ENCODE measurements at regions not wholly inside any gene's neighbourhood (a gene's known extent, or its start where the extent isn't known, plus 50 kb on each side); places are given as distances from the start of the nearest gene placed in this dataset.
"Not testable (repeated sequence)": the region's sequence is repeated elsewhere in the genome, so short reads cannot be mapped to it uniquely, and the experiment has no call there.

DNA sequence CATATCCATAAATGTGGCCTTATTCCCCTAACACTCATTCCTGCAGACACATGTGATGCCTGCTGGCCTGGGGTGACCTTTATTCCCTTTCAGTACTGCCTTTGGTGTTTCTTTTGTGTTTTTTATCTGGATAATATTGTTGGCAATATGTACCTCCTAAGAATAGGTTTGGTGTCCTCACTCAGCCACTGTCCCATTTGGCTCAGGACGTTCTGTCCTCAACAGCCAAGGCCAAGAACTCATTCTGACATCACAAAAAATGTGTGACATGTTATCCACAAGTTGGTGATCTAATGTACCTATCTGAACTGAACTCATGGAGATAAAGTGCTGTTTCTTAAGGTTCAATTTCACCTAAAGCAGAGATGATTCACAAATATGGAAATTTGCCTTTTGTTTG lies 142.9 kb upstream of the GRAMD2B start:
- DNase-seq (ENCODE audit: low read depth in 3 of 3), result no peak

DNA sequence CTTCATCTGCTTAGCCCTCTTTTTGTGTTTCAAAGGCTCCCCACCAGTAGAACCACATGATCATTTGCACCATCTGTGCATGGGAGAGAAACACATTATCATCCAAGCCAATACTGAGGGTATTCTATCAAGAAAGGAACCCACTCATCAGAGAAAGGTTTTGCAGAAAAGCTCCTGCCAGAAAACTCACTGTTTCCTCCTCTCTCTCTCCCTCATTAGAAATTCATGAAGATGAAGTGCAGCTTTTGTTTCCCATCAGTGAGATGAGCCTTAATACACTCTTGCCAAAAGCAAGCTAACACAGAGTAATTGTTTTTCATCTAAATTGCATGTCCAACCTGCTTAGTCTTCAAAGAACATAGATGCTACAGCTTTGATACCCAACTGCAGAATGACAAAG lies 142.4 kb upstream of the GRAMD2B start:
- no peak for DNase-seq (ENCODE audit: low read depth in 3 of 3)

DNA sequence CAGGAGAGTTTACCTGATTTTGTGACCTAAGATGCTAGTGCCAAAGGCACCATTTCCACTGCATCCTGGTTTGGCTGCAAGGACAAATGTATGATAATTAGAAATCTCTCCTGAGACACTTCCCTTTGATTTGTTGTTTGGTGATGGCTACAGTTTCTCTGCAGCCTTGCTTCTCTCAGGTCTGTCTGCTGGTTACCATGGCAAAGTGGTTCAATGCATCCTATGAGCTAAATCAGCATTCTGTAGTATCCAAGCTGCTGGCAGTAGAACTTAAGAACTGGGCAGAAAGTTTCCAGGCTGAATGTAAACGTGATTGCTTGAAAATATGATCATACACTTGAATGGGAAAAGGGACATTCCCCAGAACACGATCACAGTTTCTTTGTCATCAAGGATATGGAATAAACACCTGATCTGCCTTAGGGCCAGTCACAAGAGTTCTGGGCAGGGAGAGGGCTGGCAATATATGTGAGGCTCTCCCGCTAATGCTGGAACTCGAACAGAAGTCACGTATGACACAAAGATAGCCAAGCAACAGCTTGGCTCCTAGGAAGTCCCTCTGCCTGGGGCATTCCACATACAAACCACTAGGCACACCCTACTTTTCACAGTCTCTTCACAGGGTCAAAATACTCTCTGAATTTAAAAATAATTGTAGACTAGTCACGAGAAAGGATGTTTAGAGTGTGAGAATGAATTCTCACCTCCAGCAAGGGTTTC lies 138.1 kb upstream of the GRAMD2B start:
- no peak for DNase-seq (ENCODE audit: low read depth in 3 of 3)

DNA sequence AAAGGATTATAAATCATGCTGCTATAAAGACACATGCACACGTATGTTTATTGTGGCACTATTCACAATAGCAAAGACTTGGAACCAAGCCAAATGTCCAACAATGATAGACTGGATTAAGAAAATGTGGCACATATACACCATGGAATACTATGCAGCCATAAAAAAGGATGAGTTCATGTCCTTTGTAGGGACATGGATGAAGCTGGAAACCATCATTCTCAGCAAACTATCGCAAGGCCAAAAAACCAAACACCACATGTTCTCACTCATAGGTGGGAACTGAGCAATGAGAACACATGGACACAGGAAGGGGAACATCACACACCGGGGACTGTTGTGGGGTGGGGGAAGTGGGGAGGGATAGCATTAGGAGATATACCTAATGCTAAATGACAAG lies 127.1 kb upstream of the GRAMD2B start:
- not testable (repeated sequence) for DNase-seq (ENCODE audit: low read depth in 3 of 3)

DNA sequence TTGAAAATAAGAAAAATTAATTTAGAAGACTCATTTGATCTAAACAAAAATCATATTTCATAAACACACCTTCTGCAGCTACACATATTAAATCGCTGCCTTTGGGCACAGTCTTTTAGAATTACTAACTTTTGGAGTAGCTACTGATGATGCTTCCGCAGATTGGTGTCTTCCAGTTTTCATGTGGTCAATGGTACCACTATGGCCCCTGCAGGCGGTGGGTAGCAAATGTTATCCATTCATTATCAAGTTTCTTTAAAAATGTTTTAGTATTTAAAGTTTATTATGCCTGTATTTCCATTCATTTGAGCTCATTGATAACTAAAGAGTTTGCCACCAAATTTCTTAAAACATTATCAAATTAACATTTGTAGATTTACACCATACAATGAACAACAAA lies 122.9 kb upstream of the GRAMD2B start:
- no peak for DNase-seq (ENCODE audit: low read depth in 3 of 3)

DNA sequence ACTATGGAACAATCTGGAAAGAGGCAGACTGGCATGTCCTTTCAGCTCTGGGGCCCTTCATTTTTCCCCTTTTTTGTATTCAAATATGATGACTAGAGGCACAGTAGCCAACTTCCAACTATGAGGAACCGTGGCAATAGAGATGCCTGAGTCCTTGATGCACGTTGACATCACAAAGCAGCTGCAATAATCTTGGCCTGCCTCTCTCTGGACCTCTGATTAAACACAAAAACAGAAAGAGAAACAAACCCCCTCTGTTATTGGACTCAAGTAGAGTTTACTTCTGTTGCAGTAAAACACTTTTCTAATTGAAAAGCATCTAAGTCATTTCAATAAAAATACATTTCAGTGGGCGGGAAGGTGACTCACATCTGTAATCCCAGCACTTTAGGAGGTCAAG lies 122.2 kb upstream of the GRAMD2B start:
- DNase-seq (ENCODE audit: low read depth in 3 of 3), result no peak

DNA sequence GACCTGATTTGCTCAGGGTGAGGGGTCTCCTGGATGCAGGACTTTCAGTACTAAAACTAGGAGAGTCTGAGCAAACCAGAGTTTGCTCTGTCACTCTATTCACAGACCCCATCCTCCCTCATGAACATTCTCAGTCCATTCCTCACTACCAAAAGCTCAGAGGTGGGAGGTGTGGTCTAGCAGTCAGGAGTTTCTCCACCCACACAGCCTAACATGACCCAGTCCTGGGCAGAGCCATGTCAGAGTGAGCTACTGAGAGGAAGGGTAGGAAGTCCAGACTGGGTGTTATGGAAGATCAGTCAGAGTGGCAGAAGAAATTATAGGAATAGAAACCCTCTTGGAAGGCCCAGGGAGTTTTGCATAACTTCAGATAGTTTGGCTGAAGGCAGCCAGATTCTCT lies 113.3 kb upstream of the GRAMD2B start:
- DNase-seq (ENCODE audit: low read depth in 3 of 3), result no peak

DNA sequence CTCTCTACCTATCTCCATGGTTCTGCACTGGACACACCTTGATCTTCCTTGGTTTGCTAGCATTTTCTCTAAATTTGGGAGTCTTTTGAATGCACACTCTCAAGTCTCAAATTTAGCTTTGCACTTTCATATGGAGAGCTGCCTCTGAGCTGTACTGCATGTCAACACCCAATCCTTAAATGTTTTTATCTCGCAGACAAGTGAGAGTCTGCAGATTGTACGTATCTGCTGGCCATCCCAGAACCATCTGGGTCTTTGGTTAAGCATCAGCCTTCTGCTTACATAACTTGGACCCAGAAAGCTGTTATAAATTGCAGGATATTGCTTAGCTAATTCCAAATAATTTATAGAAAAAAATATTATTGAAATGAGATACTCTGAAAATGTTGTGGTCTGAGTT lies 111.4 kb upstream of the GRAMD2B start:
- DNase-seq (ENCODE audit: low read depth in 3 of 3), result no peak

DNA sequence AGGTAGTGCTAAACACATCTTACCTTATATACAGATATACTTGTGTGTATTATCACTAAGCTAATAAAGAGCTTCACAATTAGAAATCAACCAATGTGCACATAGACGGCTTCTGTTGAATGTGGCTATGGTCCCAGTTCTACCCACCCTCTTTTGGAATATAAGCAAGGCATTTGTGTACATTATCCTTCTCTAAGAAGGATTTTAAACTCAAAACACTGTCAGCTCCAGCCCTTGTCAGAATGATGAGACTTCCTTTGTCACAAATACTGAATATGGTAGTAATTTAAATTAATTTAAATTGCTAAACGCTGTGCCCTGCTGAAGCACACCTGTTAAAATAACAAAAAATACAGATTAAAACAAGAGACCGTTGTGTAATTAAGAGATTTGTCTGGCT lies 107.9 kb upstream of the GRAMD2B start:
- DNase-seq (ENCODE audit: low read depth in 3 of 3), result no peak

DNA sequence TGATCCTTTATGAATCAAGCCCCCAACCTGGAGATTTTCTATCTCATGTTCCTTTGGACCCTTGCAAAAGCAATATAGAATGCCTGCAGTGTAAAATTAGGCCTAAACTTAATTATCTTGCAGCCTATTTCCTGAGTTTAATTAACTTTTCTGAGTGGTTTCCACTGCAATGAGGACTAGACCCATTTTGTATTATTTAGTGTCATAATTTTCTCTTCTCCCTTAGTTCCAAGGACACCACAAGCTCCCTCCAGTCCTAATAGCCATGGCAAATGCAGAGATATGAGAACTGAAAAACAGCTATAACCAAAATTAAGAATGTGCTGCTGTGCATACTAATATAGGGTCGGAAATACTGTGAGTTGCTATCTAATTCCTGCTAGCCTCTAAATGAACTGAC lies 90.9 kb upstream of the GRAMD2B start:
- DNase-seq (ENCODE audit: low read depth in 3 of 3), result no peak

DNA sequence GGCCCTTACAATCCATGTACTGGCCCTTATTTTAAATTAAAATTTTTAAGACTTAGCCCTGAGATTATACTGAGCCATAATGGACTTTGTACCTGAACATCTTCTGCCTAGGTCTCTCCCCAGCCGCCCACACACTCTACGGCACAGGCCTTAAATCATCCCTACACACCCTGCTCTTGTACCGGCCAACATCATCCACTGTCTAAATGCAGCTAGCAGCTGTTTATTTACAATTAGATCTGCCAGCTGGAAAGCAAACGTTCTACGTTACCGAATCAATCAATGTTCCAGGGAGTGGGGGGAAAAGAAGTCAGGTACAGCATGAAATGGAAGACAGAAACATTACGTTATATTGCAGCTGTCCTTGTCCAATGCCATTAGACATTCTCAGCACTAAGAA lies 88.4 kb upstream of the GRAMD2B start:
- DNase-seq (ENCODE audit: low read depth in 3 of 3), result no peak

DNA sequence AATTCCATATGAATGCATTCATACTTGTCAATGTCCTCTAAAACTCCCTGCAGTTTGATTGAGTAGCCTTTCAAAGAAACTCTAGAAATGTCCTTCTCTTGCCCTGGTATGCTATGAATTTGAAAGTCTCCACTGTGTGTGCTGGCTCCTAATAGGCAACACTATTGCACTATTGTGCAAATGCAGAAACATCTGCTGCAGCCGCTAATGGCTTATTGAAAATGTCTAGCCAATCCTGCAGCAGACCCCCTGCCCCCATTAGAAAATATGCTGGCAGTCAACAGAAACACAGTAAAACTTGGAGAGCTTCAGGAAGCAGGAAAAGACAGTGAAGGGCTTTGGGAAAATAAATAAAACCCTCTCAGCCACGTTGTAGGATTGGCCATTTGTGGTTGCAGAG lies 87.3 kb upstream of the GRAMD2B start:
- no peak for DNase-seq (ENCODE audit: low read depth in 3 of 3)

DNA sequence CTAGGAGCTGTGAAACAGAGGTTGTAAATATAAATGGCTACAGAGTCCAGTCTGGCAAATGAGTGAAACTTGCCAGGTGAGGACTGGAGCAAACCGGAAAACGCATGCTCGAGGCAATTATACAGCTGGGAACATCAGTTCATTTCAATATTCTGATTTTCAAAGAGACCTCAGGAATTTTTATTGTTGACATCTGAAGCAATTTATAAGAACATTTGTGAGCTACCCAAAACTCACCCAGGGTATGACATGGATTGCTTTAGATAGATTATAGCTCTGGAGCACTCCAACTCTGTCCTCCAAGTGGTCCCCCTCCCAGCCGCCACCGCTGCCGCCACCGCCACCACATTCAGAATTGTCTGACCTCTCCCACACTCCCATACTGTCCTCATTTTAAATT lies 84.6 kb upstream of the GRAMD2B start:
- no peak for DNase-seq (ENCODE audit: low read depth in 3 of 3)

DNA sequence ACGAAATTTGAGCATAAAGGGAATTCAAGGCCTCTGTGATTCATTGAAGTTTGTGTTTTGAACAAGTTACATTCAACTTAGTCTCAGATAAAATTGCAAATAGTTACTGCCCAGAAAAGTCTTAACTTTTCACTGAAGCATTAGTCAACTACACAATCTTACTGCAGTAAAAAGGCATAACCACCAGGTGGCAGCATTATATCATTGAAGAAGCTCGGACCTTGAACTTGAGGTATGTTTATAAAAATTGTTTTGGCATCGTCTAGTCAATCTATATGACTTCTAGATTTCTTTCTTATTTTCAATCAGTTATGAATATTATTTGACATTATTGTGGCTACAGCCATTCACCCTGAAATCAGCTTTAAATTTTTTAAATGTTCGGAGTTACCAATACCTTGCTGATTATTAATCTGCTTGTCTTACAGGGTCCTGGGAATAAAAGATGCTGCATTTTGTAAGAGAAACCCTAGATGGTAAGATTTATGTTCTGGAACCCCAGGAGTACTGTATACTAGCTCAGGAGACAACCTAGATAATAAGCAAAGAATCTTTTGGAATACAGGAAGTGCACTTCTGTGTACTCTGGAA lies 83.9 kb upstream of the GRAMD2B start:
- DNase-seq (ENCODE audit: low read depth in 3 of 3), result peak in 2 of 3 donors; percentile 24 to 42

DNA sequence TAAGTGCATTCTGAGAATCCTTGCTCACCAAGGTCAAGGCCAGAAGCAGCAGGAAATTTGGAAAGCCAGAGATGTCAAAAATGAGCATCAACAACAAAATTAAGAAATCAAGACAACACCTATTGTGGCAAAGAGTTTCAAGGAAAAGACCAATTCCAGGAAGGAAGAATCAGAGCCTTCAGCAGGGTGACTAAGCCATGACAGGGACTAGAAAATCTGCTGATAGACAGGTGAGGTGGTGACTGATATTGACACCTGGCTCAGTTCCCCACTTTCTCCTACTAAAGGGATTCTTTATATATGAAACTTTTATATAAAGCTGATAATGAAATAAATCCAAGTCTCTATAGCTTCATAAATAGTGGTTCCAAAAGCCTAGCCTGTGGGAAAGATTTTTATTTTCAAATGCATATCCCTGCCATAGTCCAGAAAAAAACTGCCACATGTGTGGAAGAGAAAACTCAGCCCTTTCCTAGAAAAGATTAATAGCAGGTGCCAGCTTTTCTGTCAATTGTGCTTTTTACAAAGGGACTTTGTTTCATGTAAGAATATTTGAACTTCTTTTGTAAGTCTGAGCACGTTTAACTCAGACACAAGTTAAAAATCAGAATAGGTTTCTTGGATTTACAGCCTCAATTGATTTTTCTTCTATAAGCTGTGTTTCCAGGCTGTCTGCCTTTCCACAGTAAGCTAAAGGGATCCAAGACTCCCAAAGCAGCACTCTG lies 81.1 kb upstream of the GRAMD2B start:
- no peak for DNase-seq (ENCODE audit: low read depth in 3 of 3)

DNA sequence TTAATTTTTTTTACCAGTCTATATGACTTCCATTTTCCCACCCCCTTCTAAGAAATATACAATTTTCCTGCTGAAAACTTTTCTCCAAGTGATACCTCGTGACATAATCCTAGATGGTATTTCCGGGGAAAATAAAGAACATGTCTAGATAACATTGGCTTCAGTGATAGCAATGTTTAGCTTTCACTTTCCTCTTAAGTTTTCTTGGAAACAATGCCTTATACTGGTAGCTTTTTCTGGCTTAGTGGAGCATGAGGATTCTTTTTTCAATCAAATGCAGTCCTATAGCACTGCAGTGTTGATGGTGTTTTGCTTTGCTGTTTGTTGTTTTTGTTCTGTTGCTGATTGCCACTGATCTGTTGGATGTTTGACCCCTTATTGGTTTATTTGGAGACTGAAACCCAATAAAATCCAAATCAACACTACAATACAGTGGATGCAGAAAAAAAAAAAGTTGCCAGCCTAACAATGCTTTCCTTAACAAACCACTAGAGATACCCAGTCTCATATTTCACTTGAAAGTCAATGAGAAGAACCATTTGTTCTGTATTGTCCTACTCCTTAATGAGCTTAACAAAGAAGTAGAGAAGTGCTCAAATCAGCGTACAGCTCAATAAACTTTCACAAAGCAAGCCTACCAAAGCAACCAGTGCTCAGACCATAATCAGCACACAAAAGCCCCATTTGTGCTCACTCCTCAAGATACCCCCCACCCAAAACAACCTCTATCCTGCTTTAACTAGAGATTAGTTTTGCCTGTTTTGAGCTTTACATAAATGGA lies 74.2 kb upstream of the GRAMD2B start:
- no peak for DNase-seq (ENCODE audit: low read depth in 3 of 3)

DNA sequence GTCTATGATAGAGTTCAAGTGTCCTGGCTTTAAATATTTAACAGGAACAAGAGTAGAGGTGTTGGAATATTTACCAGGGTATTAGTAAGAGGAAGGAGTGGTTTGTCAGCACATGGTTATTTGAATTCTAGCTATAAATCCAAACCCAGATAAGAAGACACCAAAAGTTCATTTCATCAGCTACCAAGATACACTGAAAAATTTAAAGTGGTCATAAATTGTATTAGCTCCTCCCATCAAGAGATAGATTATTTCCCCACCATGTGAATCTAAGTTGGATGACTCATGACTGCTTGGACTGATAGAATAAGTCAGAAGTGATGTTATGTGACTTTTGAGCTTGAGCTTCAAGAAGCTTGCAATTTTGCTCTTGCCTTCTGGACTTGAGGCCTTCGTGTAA lies 72.1 kb upstream of the GRAMD2B start:
- DNase-seq (ENCODE audit: low read depth in 3 of 3), result no peak

DNA sequence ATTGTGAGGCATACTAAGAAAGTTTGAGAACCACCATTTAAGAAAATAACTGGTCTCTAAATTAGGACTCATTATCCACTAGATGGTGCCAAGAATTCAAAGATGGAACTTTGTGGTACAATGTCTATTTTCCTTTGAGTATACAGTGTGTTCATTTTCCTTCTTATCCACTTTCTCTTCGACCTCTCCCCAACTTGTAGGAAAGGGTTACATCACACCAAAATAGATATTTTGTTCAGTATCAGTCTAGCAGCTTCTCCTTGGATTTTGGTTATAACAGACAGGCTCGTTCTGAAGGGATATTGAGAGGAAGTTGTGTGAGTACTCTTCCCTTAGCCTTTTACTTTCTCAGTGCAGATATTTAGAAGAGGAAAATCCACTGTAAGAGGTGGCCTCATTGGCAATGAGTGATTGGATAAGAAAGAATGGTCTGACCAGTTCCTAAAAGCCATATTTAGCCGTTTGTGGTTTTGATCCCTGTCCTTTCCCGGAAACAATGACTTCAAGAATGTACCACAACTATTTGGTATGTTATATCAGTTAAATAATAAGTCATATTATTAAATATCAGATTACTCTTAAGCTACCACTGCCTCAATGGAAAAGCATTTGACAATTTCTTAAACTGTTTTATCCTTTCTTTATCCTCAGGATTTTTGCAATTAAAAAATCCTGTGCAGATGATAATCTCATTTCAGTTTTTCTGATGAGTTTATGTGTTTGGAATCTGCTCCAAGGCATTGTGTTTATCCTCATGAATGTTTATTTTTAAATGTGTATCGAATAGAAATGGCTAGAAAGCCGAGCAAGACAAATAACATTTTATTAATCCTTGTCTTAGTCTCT lies 69.0 kb upstream of the GRAMD2B start:
- DNase-seq (ENCODE audit: low read depth in 3 of 3), result no peak

DNA sequence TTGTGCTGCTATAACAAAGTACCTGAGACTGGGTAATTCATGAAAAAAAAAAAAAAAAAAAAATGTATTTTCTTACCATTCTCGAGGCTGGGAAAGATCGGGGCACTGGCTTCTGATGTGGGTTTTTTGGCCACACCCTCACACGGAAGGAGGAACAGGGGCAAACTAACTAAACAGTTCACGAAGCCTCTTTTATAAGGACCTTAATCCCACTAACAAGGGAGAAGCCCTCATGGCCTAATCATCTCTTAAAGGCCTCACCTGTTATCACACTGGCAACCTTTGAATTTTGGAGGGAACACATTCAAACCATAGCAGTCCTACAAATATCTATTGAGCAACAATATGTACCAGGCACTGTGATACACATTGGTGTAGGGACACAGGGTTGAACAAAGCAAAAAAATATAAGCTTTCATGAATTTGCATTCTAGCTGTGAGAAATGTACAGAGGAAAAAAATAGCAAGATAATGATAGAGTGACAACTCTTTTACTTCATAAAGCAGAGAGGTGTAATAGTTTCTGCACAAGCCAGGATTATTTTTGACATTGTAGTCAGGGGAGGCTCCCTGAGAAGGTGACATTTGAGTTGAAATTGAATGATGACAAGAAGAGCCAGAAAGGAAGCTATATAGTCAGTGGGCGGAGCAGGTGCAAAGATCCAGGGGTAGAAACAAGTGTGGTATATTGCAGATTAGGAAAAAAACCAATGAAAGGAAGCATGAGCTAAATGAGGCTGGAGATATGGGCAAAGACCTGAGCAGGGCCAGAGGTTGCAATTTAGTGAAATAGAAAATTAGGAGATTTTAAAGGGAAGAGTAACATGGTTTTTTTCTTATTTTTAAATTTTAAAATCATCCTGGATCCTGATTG lies 68.1 kb upstream of the GRAMD2B start:
- DNase-seq (ENCODE audit: low read depth in 3 of 3), result no peak

DNA sequence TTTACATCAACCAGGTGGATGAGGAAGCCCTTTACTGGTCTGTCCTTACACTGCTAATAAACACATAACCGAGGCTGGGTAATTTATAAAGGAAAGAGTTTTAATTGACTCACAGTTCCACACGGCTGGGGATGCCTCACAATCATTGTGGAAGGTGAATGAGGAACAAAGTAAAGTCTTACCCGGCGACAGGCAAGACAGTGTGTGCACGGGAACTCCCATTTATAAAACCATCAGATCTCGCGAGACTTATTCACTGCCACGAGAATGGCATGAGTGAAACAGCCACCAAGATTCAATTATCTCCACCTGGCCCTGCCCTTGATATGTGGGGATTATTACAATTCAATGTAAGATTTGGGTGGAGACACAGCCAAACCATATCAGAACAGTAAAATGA lies 67.3 kb upstream of the GRAMD2B start:
- no peak for DNase-seq (ENCODE audit: low read depth in 3 of 3)

All from stimulated activated CD4-positive, alpha-beta T cell treated with anti-CD3 and anti-CD28 coated beads, TNF-alpha, amount 100 ng/mL, for 48 hours (primary cell).